ENCODE measurements at regions not wholly inside any gene's neighbourhood (a gene's known extent, or its start where the extent isn't known, plus 50 kb on each side); places are given as distances from the start of the nearest gene placed in this dataset.
"Not testable (repeated sequence)": the region's sequence is repeated elsewhere in the genome, so short reads cannot be mapped to it uniquely, and the experiment has no call there.

DNA sequence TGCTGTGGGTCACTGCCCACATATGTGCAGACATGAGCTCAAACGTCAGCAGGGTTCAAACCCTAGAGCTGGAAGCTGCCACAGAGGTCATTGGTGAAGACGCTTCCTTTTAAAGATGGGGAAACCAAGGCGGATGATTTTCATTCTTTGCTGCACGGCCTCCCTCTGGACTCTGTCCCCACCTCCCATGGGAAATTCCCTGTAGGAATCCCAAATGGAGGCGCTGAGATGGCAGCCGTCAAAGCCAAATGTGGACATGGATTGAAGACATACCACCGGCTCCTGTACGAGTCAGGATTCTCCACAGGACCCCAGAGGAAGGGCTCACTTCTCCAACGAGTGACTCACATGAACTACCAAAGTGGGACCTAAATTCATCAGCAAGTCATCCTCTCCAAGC, 286.4 kb downstream of the CRLF2 start:
- DNase-seq (no peak), ATAC-seq (ENCODE audit: poor library complexity) (no peak)
- intact Hi-C loops (cut with DNase I): no loop called here

DNA sequence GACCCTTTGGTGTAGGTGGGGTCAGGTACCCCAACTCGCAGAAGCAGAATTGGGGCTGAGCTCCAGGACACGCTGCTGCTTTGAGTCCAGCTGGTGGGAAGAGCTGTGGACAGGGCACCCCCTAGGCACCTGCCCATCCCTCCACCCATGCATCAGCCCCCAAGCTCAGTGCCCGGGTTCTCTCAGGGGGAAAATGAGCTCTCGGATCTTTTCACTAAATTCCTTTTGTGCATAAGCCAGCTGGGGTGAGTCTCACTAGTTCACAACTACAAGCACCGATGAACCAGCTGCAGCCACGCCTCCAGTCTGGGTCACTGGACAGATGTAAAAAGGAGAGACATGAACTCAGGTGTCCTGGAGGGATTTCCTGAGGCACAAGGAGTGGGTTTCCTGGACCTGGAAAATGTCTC, 286.8 kb downstream of the CRLF2 start:
- no peak for DNase-seq
- intact Hi-C loops (cut with DNase I): no loop called here
- no peak for ATAC-seq (ENCODE audit: poor library complexity)

DNA sequence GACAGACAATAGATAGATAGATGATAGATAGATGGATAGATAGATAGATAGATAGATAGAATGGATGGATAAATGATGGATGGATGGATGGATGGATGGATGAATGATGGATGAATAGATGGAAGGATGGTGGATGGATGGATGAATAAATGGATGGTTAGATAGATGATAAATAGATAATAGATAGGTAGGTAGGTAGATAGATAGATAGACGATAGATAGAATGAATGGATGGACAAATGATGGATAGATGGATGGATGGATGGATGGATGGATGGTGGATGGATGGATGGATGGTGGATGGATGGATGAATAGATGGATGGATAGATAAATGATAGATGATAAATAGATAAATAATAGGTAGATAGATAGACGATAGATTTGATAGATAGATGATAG, 287.4 kb downstream of the CRLF2 start:
- ATAC-seq (ENCODE audit: poor library complexity) (no peak), DNase-seq (no peak)
- intact Hi-C loops (cut with DNase I): no loop called here

DNA sequence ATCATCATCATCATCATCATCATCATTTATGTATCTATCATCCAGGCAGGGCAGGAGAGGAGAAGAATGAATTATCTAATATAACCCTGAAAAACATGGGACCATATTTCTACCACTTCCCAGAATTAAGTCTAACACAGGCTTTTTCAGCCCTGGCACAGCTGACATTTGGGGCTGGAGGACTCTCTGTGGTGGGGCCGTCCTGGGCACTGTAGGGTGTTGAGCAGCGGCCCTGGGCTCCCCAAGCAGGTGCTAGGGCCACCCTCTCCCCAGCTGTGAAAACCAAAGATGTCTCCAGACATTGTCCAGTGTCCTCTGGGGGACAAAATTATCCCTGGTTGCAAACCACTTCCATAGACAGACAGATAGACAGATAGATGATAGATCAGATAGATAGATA, 288.4 kb downstream of the CRLF2 start:
- DNase-seq (no peak), ATAC-seq (ENCODE audit: poor library complexity) (no peak)
- intact Hi-C loops (cut with DNase I): no loop called here

DNA sequence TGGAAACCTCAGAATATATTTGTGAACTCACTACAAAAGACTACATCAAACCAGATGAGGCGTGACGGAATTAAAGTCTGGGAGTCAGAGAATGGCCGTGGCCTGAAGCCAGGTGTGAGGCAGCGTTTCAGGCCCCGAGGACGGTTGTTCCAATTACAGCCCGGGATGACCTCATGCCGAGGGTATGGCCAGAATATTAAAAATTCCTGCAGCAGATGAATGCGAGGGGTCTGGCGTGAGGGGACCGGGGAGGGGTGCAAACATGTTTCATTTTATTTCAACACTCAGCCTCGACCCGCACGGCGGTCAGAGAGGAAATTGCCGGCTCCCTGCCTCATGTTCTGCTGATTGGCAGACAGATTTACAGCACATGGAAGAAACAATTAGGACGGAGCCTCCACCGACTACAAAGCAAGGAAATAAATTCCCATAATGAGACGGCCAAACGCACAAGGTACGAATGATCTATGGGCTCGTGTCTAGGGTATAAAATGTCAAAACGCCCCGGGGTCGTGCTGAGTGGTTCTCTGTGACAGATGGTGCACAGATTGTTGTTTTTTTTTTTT, 289.7 kb downstream of the SHOX start:
- no peak for ATAC-seq (ENCODE audit: poor library complexity)
- intact Hi-C loops (cut with DNase I): no loop called here
- DNase-seq: no peak

DNA sequence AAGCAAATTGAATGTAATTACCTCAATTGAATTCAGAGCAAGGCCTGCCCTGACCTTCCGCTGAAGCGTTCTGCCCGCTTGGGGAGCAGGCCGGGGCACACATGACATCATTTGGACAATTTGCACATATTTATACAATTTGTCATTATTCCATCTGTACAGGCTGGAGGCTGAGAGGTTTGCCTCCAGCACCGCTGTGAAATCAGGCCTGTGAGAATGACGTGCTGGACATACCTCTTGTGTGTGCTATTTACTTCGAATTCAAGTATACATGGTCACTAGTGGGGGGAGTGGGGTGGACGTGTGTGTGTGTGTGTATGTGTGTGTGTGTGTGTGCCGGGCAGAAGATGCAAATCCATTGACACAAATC, 285.6 kb downstream of the SHOX start:
- DNase-seq (no peak), ATAC-seq (ENCODE audit: poor library complexity) (no peak)
- intact Hi-C loops (cut with DNase I): no loop called here

DNA sequence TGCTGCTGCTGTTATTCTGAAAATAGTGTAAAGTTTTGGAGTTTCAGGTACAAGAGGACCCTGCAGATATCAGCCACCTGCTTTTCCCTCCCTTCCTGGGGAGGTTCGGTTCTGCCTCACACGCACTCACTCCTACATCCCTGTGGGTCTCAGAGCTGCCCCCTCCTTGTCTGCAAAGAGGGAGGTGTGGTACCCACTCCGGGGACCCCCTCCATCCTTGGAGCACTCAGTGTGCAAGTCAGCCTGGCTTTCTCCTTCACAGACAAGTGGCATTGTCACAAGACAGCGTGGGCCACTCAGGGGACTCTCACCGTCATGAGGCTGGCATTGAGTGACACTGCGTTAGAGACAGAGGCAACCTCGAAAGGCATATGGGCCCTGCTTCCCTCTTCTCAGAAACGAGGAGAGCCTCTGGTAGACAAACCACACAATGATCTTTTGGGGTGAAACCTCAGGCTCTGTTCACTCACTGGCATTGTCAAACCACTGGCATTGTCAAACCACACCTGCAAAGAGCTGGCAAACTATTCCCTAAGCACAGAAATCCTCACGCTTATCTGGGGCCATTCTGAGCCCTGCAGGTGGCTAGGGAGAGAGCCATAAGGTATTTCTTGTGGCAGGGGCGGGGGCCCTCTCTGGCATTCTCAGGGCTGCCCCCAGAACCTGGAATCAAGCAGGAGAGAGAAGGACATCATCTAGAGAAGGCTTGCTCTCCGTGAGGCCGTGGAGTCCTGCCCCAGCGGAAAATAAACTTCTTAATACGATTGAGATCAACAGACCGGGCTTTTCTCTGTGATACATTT, 285.0 kb downstream of the SHOX start:
- no peak for DNase-seq
- ATAC-seq (ENCODE audit: poor library complexity): no peak
- intact Hi-C loops (cut with DNase I): no loop called here

DNA sequence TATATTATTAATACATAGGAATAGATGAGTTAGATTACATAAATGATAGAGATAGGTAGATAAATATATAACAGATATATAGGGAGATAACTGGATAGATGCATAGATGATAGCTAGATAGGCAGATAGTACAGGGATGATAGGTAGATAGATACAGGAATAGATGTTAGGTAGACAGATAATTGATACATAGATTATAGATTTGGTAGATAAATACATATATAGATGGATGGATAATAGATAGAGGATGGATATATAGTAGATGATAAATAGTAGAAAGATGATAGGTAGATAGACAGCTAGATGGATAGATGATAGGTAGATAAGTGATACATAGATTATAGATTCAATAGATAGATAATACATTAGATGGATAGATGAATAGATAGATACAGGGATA, 283.6 kb downstream of the SHOX start:
- DNase-seq (no peak), ATAC-seq (ENCODE audit: poor library complexity) (no peak)
- intact Hi-C loops (cut with DNase I): no loop called here

DNA sequence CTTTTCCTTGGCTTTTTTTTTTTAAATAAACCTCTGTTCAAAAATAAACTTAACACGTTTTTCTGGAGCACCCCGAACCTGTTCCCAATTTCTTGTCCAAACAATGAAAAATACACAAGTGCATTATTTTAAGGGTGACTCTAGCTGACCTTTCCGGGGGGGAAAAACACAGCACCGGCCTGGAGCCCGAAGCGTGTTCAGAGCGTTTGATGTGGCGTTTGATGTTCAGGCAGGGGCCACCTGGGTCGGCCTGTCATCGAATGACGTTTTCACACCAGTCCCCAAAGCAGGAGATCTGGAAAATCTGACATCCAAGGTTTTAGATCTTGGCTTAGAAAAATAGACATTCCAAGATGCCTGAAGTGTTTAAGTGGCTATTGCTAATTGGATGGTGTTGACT, 282.1 kb downstream of the SHOX start:
- intact Hi-C loops (cut with DNase I): no loop called here
- ATAC-seq (ENCODE audit: poor library complexity) (no peak), DNase-seq (no peak)

DNA sequence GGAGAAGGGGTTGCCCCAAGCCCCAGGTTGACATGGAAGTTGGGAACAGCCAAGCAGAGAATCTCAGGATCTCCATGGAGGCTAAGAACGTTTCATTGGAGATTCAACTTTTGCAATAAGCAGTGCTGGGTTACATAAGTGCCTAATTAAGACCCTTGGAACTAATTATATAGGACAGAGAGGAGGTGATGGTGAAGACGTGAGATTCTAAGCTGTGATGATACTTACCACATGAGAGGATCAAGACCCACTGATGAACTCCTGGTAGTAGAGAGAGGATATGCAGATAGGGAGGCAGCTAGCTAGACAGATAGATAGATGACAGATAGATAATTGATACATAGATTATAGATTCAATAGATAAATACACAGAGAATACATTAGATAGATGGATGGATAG, 278.5 kb downstream of the SHOX start:
- DNase-seq; ATAC-seq (ENCODE audit: poor library complexity); intact Hi-C loops (cut with DNase I): not testable (repeated sequence)

DNA sequence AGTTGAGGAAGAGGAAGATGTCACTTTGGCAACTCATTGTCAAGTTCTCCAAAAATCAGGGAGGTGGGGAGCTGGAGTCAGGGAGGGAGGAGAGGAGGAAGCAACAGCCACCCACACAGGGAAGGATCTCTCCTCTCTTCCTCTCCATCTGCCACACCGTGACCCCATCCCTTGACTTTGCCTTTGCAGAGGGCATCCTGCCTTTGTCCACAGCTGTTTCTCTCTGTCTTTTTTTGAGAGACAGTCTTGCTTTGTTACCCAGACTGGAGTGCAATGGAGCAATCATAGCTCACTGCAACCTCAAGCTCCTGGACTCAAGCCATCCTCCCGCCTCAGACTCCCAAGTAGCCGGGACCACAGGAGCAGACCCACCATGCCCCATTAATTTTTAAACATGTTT, 276.0 kb downstream of the SHOX start:
- no peak for ATAC-seq (ENCODE audit: poor library complexity)
- intact Hi-C loops (cut with DNase I): no loop called here
- DNase-seq: no peak

DNA sequence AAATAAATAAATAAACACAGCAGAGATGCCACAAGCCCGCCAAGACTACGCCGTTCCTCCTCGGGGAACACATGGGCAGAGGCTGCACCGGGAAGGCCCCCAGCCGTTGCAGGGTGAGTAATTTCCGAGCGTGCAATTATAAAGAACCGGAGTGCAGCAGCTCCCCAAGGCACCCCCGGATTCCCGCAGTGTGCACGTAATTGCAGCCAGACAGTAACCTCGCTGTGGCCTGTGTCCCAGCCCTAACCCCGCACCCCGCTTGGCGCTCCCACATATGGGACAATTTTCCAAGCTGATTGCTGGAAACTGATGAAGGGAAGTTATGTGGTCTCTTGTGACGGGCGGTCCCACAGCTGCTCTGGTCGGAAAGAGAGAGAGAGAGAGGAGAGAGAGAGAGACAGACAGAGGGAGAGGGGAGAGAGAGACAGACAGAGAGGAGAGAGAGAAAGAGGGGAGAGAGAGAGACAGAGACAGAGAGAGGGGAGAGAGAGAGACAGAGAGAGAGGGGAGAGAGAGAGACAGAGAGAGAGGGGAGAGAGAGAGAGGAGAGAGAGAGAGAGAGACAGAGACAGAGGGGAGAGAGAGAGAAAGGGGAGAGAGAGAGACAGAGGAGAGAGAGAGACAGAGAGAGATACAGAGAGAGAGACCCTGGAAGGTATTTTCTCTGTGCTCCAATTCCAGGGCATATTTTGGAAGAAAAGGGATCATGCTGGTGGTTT, 275.4 kb downstream of the SHOX start:
- ATAC-seq (ENCODE audit: poor library complexity) (no peak), DNase-seq (no peak)
- intact Hi-C loops (cut with DNase I): no loop called here

DNA sequence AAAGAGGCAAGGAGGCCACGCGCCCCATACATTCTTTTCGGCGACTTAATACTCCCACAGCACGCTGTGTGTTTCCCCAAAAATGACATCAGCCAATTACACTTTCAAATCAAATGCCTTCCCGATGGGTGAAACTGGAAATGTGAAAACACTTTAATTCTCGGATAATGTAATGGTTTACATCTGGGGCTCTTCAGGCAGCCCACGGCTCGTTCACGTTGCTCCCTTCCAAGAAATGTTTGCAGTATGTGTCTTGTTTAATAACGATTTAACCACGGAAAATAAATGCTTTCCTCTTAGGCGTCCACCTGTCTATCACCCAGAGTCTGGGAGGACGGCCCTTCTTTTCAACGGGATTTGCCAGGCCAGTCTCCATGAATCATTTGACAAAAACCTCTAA, 272.5 kb downstream of the SHOX start:
- ATAC-seq (ENCODE audit: poor library complexity) (no peak), DNase-seq (no peak)
- intact Hi-C loops (cut with DNase I): no loop called here

DNA sequence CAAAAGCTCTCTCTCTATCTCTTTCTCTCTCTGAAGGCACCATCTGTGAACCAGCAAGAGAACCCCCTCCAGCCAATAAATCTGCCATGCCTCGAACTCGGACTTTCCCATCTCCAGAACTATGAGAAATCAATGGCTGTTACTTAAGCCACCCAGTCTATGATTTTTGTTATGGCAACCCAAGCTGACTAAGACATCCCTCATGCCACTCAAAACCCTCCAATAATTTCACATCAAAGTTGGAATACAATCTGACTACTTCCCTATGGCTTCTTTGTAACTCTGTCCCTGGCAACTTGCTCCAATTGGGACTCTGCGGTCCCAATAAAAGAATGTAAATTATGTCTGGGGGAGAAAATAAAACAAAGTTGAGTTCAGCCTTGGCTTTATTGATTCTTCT, 265.7 kb downstream of the SHOX start:
- intact Hi-C loops (cut with DNase I): no loop called here
- DNase-seq (no peak), ATAC-seq (ENCODE audit: poor library complexity) (no peak)

DNA sequence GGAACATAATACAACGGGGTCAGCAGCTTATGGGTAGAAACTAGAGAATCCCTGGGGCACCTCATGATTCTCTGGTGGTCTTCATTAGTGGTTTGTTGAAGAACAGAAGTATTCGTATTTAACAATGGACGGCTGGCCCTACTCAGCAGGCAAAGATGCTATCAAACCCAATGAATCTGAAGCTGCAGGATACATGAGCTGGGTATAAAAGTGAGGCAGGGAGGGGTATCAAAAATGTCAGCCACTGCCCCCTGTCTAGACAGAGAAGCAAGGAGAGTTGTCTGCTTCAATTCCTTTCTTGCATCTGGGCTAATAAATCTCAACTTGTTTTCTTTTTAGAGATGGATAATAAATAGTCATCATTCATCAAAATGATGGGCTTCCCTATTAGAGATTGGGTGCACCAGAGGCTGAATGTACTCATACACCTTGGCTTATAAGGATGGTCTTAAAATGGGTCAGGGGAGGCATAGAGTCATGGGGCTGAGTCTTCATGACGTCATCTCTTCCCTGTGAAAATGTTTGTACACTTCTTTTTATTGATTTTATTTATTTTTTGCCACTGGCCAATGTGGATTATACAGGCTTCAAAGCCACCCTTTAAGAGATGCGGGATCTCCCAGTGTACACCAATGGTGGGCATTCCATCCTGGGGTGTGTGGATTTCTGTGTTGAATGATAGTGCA, 259.5 kb downstream of the SHOX start:
- DNase-seq: no peak
- intact Hi-C loops (cut with DNase I): no loop called here
- no peak for ATAC-seq (ENCODE audit: poor library complexity)

DNA sequence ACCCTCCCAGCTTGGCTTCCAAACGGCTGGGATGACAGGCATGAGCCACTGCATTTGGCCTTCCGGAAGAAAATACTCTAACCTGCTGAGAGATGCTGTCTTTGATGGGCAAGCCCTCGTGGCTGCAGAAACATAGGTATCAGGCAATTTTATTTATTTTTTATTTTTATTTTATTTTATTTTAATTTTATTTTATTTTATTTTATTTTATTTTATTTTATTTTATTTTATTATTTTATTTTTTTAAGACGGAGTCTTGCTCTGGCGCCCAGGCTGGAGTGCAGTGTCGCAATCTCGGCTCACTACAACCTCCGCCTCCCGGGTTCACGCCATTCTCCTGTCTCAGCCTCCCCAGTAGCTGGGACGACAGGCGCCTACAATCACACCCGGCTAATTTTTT, 257.1 kb downstream of the SHOX start:
- ATAC-seq (ENCODE audit: poor library complexity); intact Hi-C loops (cut with DNase I): not testable (repeated sequence)

DNA sequence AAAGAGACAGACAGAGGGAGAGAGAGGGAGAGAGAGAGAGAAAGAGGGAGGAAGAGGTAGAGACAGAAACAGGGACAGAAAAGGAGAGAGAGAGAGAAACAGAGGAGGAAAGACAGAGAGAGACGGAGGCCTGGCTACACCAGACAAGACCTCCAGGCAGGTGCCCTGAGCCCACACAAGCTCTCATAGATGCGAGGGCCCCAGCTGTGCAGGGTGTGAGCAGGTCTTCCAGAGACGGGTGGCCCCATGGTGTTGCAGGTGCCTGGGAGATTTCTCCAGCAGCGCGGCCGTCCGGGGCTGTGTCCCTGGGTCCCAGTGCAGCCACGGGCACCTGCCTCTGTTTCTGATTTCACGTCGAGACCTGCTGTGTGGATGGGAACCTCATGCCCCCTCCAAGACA, 253.0 kb downstream of the SHOX start:
- ATAC-seq (ENCODE audit: poor library complexity) (no peak), DNase-seq (no peak)
- intact Hi-C loops (cut with DNase I): no loop called here

More for the DNA sequence above, 257.1 kb downstream of the SHOX start:
- DNase-seq: not testable (repeated sequence)

DNA sequence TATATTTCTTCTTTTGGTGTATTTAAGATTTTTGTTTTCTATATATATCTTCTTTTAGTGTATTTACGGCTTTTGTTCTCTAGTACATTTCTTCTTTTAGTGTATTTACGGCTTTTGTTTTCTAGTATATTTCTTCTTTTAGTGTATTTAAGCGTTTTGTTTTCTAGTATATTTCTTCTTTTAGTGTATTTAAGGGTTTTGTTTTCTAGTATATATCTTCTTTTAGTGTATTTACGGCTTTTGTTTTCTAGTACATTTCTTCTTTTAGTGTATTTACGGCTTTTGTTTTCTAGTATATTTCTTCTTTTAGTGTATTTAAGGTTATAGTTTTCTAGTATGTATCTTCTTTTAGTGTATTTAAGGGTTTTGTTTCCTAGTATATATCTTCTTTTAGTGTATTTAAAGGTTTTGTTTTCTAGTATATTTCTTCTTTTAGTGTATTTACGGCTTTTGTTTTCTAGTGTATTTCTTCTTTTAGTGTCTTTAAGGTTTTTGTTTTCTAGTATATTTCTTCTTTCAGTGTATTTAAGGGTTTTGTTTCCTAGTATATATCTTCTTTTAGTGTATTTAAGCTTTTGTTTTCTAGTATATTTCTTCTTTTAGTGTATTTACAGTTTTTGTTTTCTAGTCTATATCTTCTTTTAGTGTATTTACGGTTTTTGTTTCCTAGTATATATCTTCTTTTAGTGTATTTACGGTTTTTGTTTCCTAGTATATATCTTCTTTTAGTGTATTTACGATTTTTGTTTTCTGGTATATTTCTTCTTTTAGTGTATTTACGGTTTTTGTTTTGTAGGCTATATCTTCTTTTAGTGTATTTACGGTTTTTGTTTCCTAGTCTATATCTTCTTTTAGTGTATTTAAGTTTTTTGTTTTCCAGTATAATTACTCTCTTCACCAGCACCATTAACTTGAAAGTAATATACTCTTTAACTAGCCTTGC, 249.4 kb downstream of the SHOX start:
- intact Hi-C loops (cut with DNase I); ATAC-seq (ENCODE audit: poor library complexity): not testable (repeated sequence)

DNA sequence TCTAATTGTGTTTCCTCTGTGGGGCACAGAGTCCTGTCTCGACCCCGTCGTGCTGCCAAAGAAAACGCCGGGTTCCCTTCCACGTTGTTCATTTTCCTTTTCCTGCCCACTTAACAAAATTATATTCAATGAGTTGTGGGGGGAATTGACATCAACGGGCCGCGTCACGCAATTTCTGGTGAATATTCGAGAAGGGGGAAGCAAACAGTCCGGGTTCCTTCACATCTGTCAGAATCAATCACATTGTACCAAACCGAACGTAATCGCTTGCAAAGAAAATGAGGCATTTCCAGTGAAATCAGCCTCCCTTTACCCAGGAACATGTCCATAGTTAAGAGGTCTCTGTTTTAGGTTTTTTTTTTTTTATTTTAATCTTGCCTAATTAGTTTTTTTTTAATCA, 243.5 kb downstream of the SHOX start:
- no peak for ATAC-seq (ENCODE audit: poor library complexity)
- intact Hi-C loops (cut with DNase I): no loop called here
- no peak for DNase-seq

More for the DNA sequence above, 249.4 kb downstream of the SHOX start:
- not testable (repeated sequence) for DNase-seq

Data from Right ventricle myocardium superior (tissue), 1 donor.